Peyer's patch (tissue), 4 donors: ENCODE measurements at regions not wholly inside any gene's neighbourhood (a gene's known extent, or its start where the extent isn't known, plus 50 kb on each side); places are given as distances from the start of the nearest gene placed in this dataset.

ENCODE experiments used
- DNase-seq, 3 donors: peaks; one replicate each; pipeline ENCODE4 v3.0.0-alpha.2; 2017 to 2019
- H3K27ac ChIP-seq, 4 donors: fragments of 200-600 bp; sonication (generic); one replicate each; pipeline ENCODE4 v1.5.1; 2016 to 2019
- H3K27me3 ChIP-seq, 2 donors: fragments of 200-600 bp; sonication (generic); one replicate each; pipeline ENCODE4 v1.5.1; 2019
- H3K36me3 ChIP-seq, 3 donors: fragments of 200-600 bp; sonication (generic); one replicate each; pipeline ENCODE4 v1.5.1; 2016 to 2019
- H3K4me1 ChIP-seq, 4 donors: fragments of 200-600 bp; sonication (generic); one replicate each; pipeline ENCODE4 v1.5.1; 2016 to 2019
- H3K4me3 ChIP-seq, 4 donors: fragments of 200-600 bp; sonication (generic); 1 replicate in 3 of 4; 2 replicates in 1 of 4; pipeline ENCODE4 v1.5.1; 2016 to 2019; ENCODE audit warnings: mild to moderate bottlenecking in 1 of 4
- H3K9me3 ChIP-seq, 4 donors: fragments of 200-600 bp; sonication (generic); one replicate each; pipeline ENCODE4 v1.5.1; 2016 to 2019; ENCODE audit warnings: mild to moderate bottlenecking in 1 of 4
- POLR2A ChIP-seq, 2 donors: fragments of 450-650 bp; IDR thresholded peaks; one replicate each; pipeline ENCODE4 v1.5.1; 2017; ENCODE audit warnings: antibody characterized with exemption in 2 of 2, mild to moderate bottlenecking in 2 of 2, moderate library complexity in 2 of 2
- TF ChIP-seq, protein P1 (sequence below), 6 experiments: fragments of 450-650 bp in 4 of 6; fragments of 200-600 bp in 2 of 6; sonication (generic) in 1 of 6; IDR thresholded peaks; one replicate each; pipeline ENCODE4 v1.5.1; 2017 to 2019; ENCODE audit warnings: antibody characterized with exemption in 6 of 6, mild to moderate bottlenecking in 3 of 6, moderate library complexity in 1 of 6

DNA sequence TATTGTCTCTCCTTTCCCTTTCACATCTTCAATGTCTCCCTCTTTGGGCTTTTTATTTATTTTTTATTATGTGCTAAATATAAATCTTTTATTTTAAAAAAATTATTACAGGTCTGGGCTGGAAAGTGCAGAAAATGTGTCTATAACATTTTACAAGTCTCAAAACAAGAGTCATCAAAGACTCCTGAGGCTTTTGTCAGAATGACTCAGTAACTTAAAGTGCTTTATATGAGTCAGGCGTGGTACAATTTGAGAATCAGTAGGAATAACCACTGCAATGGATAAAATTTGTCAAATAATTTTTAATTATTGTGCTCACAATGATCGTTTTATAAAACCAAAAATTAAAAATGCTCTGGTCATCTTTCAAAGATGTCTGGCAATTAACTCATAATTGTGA, 193.9 kb downstream of the MMUT start:
- Histone ChIP-seq H3K4me3 (no peak overlapping the region), H3K36me3 (no peaks in the 10 kb centered on the region), H3K9me3 (no peaks in the 10 kb centered on the region), H3K27me3 (no peaks in the 10 kb centered on the region), H3K4me1 (no peaks in the 10 kb centered on the region), H3K27ac (no peak overlapping the region)
- no peak for DNase-seq
- TF ChIP-seq POLR2A (IDR thresholded peaks at IDR 0.05): no peak
- TF ChIP-seq, protein P1, sequence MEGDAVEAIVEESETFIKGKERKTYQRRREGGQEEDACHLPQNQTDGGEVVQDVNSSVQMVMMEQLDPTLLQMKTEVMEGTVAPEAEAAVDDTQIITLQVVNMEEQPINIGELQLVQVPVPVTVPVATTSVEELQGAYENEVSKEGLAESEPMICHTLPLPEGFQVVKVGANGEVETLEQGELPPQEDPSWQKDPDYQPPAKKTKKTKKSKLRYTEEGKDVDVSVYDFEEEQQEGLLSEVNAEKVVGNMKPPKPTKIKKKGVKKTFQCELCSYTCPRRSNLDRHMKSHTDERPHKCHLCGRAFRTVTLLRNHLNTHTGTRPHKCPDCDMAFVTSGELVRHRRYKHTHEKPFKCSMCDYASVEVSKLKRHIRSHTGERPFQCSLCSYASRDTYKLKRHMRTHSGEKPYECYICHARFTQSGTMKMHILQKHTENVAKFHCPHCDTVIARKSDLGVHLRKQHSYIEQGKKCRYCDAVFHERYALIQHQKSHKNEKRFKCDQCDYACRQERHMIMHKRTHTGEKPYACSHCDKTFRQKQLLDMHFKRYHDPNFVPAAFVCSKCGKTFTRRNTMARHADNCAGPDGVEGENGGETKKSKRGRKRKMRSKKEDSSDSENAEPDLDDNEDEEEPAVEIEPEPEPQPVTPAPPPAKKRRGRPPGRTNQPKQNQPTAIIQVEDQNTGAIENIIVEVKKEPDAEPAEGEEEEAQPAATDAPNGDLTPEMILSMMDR (IDR thresholded peaks at IDR 0.05): no peak

DNA sequence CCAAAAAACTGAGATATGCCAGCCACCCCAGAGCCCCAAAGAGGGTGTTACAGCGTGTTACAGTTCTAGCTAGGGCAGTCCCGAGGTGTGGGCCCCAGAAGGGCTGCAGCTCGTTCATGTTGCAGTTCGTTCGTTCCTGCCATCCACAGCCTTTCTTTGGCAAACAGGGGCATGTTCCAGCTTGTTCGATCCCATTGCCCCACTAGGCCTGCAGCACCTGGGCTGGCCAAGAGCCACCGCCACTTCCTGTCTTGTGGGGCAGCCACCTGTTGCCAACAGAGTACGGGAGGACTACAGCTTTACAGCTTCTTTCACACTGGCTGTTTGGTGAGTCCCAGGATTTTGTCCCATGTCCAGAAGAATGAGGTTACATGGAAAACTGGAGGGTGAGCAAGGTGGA, 198.1 kb downstream of the MMUT start:
- Histone ChIP-seq H3K4me3 (no peak overlapping the region), H3K27ac (no peak overlapping the region), H3K9me3 (no peaks in the 10 kb centered on the region), H3K4me1 (no peaks in the 10 kb centered on the region), H3K27me3 (no peaks in the 10 kb centered on the region), H3K36me3 (no peaks in the 10 kb centered on the region)
- TF ChIP-seq, protein P1 (IDR thresholded peaks at IDR 0.05): no peak
- TF ChIP-seq POLR2A (IDR thresholded peaks at IDR 0.05): no peak
- no peak for DNase-seq

DNA sequence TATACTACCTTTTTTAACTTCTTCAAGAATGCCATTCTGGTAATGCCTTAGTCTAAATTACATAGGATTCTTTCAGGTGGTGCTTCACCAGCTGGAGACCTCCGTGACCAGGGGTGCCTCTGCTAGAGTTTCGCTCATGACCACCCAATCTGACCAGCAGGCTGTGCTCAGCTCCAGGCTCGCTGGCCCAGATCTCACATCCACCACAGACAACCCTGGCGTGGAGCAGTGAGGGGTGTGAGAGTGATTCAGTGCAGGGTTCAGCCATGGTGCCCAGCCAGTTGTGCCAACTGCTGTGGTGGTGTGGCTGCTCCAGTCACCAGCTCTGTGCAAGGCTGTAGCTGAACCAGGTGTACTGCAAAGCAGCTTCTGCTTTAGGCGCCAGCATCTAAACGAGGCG, 198.6 kb downstream of the MMUT start:
- Histone ChIP-seq H3K4me3 (no peak overlapping the region), H3K9me3 (no peaks in the 10 kb centered on the region), H3K27me3 (no peaks in the 10 kb centered on the region), H3K4me1 (no peaks in the 10 kb centered on the region), H3K27ac (no peak overlapping the region), H3K36me3 (no peaks in the 10 kb centered on the region)
- DNase-seq: no peak
- TF ChIP-seq POLR2A (IDR thresholded peaks at IDR 0.05): no peak
- TF ChIP-seq, protein P1 (IDR thresholded peaks at IDR 0.05): no peak

DNA sequence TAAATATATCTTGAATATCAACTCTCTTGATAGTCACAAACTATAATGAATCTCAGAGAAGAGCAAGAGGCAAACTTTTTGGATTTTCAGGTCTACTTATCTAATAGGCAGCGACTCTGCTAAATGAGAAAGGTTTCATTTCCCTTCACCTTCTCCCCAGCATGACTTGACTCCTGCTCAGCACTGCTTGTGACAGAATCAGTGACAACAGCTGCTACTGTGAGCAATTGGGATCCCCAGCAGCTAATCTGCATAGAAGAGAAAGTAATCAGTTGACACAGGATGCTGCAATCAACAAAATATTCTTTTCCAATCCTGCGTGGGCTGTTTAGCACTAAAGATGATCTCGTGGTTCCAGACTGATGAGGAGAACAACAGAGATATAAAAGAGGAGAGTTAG, 205.5 kb downstream of the MMUT start:
- DNase-seq: no peak
- no peaks in the 10 kb centered on the region for H3K4me1 ChIP-seq

DNA sequence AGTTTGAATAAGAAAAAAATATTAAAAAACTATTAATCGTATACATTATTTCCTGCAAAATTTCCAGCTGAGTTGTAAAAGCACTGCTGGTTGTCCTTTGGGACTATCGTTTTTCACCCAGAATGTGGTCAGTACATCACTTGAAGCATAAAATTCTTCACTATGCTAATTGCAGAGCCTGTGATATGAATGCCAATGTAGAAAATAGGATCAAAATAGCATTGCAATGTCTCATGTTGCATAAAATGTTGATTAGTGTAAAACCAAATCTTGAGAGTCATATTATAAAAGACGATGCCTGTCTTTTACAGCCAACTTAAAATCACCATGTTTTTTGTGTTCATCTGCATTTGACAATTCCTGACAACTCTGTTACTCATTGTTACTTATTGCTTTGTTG, 207.7 kb downstream of the MMUT start:
- no peak overlapping the region for H3K27ac ChIP-seq
- TF ChIP-seq POLR2A (IDR thresholded peaks at IDR 0.05): no peak
- TF ChIP-seq, protein P1 (IDR thresholded peaks at IDR 0.05): no peak
- no peaks in the 10 kb centered on the region for H3K9me3 ChIP-seq
- no peak overlapping the region for H3K4me3 ChIP-seq
- no peak for DNase-seq
- H3K27me3 ChIP-seq: no peaks in the 10 kb centered on the region
- H3K4me1 ChIP-seq: no peaks in the 10 kb centered on the region
- H3K36me3 ChIP-seq: no peaks in the 10 kb centered on the region

More for the DNA sequence above, 205.5 kb downstream of the MMUT start:
- TF ChIP-seq POLR2A (IDR thresholded peaks at IDR 0.05): no peak
- TF ChIP-seq, protein P1 (IDR thresholded peaks at IDR 0.05): no peak
- H3K9me3 ChIP-seq: no peaks in the 10 kb centered on the region
- no peaks in the 10 kb centered on the region for H3K36me3 ChIP-seq
- no peaks in the 10 kb centered on the region for H3K27me3 ChIP-seq
- H3K27ac ChIP-seq: no peak overlapping the region
- no peak overlapping the region for H3K4me3 ChIP-seq

DNA sequence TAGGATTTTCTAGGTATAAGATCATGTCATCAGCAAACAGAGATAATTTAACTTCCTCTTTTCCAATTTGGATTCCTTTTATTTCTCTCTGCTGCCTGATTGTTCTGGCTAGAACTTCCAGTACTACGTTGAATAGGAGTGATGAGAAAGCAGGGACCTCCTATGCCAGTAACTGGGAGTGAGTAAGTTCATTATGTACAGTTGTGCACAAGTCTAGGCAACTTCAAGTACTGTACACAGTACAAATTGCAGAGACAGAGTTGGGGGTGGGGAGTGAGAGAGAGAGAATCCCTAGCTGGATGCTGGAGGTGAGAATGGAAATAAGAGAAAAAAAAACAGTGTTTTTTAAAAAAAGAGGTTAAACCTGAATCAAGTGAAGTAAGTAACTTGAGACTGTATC, 210.2 kb downstream of the MMUT start:
- TF ChIP-seq POLR2A (IDR thresholded peaks at IDR 0.05): no peak

More for the DNA sequence above, 210.2 kb downstream of the MMUT start:
- H3K36me3 ChIP-seq: no peaks in the 10 kb centered on the region
- H3K27ac ChIP-seq: no peak overlapping the region
- no peaks in the 10 kb centered on the region for H3K27me3 ChIP-seq
- H3K4me3 ChIP-seq: no peak overlapping the region
- no peaks in the 10 kb centered on the region for H3K4me1 ChIP-seq
- no peak for DNase-seq
- H3K9me3 ChIP-seq: no peaks in the 10 kb centered on the region
